ENCODE measurements at regions not wholly inside any gene's neighbourhood (a gene's known extent, or its start where the extent isn't known, plus 50 kb on each side); places are given as distances from the start of the nearest gene placed in this dataset.

- Histone ChIP-seq H4K91ac (ENCODE audit: insufficient read depth, low read depth, low read length) (no peak overlapping the region), H2BK120ac (ENCODE audit: low read depth, low read length) (no peak overlapping the region), H3K4me3 (ENCODE audit: insufficient read depth, low read depth, low read length) (no peak overlapping the region), H2BK15ac (ENCODE audit: low read depth, low read length) (no peak overlapping the region), H3K56ac (ENCODE audit: extremely low read depth, insufficient read depth, low read length) (no peak overlapping the region), H2BK5ac (ENCODE audit: low read depth, low read length, poor library complexity, severe bottlenecking) (no peak overlapping the region), H3K4ac (ENCODE audit: low read depth, low read length) (no peak overlapping the region), H3K79me1 (ENCODE audit: low read depth in 1 of 2, low read length in 2 of 2) (no peaks in the 10 kb centered on the region), H3K14ac (replicated peaks; ENCODE audit: low read depth, low read length) (no peak overlapping the region), H2AFZ (replicated peaks; ENCODE audit: low read length, poor library complexity) (no peak overlapping the region), H2AK9ac (replicated peaks; ENCODE audit: low read depth, low read length, poor library complexity) (no peak overlapping the region), H4K8ac (ENCODE audit: low read depth in 2 of 2, low read length in 2 of 2) (no peak overlapping the region), H3K27ac (ENCODE audit: insufficient read depth, low read length) (no peak overlapping the region), H2AK5ac (ENCODE audit: low read depth, low read length) (no peak overlapping the region), H4K5ac (ENCODE audit: low read depth, low read length) (no peak overlapping the region), H3K4me1 (ENCODE audit: control insufficient read depth, insufficient read depth, low read length) (peaks cover 2% of the 10 kb centered on the region; the same call in 1 of the 2 replicates), H4K20me1 (ENCODE audit: insufficient read depth, low read length) (no peaks in the 10 kb centered on the region), H3K23ac (ENCODE audit: low read depth, low read length) (no peak overlapping the region), H3K36me3 (ENCODE audit: control insufficient read depth, insufficient read depth, low read length) (no peaks in the 10 kb centered on the region), H3K9me1 (ENCODE audit: insufficient read depth, low read length) (peaks cover 3% of the 10 kb centered on the region; the same call in 1 of the 2 replicates), H2BK20ac (ENCODE audit: low read depth, low read length) (no peak overlapping the region), H3K9me3 (ENCODE audit: control insufficient read depth, insufficient read depth, low read length) (no peaks in the 10 kb centered on the region), H3K4me2 (ENCODE audit: low read depth, low read length) (no peak overlapping the region), H3K18ac (ENCODE audit: low read depth, low read length) (no peak overlapping the region), H3K9ac (ENCODE audit: low read depth, low read length) (no peak overlapping the region), H3K27me3 (ENCODE audit: control insufficient read depth, insufficient read depth, low read length) (no peaks in the 10 kb centered on the region)
- no CpG with 5 or more reads among the region's 1 CpG for WGBS, 2 experiments (ENCODE audit: extremely low coverage in 2 of 2, insufficient read length in 1 of 2)
- DNase-seq (no peak), ATAC-seq (ENCODE audit: low read depth) (no peak)
- ChIA-PET CTCF (no interaction called here), POLR2A (ENCODE audit: unreplicated experiment) (no interaction called here)
- BruUV-seq (replicated peaks), result no TSS peak
- TF ChIP-seq RFX5 (IDR thresholded peaks at IDR 0.05; ENCODE audit: low read depth, low read length), result no peak
- no peak for TF ChIP-seq MAZ (IDR thresholded peaks at IDR 0.05; ENCODE audit: borderline replicate concordance, low read depth, low read length)
- TF ChIP-seq NFE2L2 (IDR thresholded peaks at IDR 0.05; ENCODE audit: low read depth, low read length), result no peak
- TF ChIP-seq BHLHE40 (IDR thresholded peaks at IDR 0.05; ENCODE audit: low read depth, low read length), result no peak
- TF ChIP-seq CTCF (conservative IDR thresholded peaks at IDR 0.05; ENCODE audit: low read depth, low read length), result no peak
- in situ Hi-C loops (cut with MboI; ENCODE audit: low sequenced_read_pairs), result no loop called here
- dilution Hi-C loops (cut with HindIII; ENCODE audit: low sequenced_read_pairs, unreplicated experiment), result no loop called here
- intact Hi-C loops (cut with micrococcal nuclease), result no loop called here
Measured at GRCh38 chr2:187612857-187613256, 58.6 kb upstream of the TFPI start.
